GM18499 (cell line): ENCODE measurements at regions not wholly inside any gene's neighbourhood (a gene's known extent, or its start where the extent isn't known, plus 50 kb on each side); places are given as distances from the start of the nearest gene placed in this dataset.
"Not testable (repeated sequence)": the region's sequence is repeated elsewhere in the genome, so short reads cannot be mapped to it uniquely, and the experiment has no call there.

Source experiments
- ATAC-seq: cut with Tn5 transposase; IDR thresholded peaks from one replicate; pipeline ENCODE4 v1.9.1; 2021; ENCODE audit warnings: moderate number of reproducible peaks; ENCODE audit not compliant: insufficient read depth, unreplicated experiment

DNA sequence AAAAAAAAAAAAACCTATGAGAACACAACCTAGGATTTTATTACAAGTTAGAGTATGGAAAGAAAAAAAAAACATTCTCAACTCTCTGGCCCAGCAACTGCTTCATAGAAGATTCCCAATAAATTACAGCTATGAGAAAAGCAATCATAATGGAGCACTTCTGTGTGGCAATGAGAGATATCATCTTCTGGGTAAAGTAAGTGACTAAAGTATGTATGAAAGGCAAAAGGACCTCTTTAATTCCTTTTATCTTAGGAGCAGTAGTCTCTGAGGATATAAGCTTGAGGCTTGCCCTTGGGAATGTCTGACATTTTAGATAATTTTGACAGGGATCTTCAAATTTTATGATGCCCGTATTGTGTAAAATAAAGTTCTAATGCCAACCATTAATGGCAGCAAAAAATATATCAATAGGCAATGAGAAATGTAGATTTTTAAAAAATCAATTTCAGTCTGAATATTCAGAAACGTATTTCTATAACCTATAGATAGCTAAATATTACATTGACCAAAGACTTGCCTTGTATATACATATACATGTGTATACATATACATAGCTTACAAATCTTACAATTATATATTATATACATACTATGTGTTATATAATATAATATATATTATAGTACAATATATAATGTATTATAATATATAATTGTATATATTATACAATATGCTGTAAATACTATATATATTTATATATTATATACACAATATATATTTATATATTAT lies 823.9 kb upstream of the SLITRK1 start:
- no peak for ATAC-seq

GRCh38 chr13:84702174-84702573 lies 819.9 kb upstream of the SLITRK1 start:
- no peak for ATAC-seq

- not testable (repeated sequence) for ATAC-seq
Observed at GRCh38 chr13:84697591-84697990, 815.3 kb upstream of the SLITRK1 start.

DNA sequence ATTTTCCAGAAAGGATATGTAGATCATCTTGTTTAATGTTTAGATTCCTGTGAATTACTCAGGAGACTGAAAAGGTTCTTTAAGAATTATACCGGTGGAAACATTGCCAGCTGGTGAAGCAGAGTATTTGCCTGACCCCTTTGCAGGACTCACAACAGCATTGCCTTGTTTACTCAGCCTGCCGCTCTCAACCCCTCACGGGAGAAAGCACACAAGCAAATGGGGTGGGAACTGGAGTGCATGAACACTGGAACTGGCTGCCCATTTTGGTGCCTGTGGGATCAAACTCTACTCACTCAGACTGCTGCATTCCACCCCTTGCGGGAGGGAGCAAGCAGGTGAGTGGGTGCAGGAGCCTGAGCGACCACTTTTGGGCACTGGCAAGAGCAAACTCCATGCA lies 804.7 kb upstream of the SLITRK1 start:
- no peak for ATAC-seq

GRCh38 chr13:84686458-84686857 lies 804.2 kb upstream of the SLITRK1 start:
- no peak for ATAC-seq

DNA sequence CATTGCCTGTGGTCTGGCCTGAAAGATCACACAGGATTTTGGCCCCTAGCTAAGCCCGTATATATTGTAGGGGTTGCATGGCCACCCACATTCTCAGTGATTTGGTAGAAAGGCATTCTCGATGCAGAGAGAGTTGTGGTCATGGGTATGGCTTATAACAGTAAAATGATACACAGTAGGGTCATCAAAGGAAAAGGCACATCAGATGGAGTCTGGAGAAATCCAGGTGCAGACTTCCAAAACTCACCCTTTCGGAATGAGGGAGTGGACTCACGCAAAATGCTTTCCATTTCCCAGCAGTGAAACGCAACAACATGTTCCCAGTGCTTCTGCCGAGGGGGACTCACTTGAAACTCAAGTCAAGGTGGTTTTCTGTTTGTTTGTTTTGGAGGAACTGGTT lies 802.5 kb upstream of the SLITRK1 start:
- ATAC-seq: no peak

DNA sequence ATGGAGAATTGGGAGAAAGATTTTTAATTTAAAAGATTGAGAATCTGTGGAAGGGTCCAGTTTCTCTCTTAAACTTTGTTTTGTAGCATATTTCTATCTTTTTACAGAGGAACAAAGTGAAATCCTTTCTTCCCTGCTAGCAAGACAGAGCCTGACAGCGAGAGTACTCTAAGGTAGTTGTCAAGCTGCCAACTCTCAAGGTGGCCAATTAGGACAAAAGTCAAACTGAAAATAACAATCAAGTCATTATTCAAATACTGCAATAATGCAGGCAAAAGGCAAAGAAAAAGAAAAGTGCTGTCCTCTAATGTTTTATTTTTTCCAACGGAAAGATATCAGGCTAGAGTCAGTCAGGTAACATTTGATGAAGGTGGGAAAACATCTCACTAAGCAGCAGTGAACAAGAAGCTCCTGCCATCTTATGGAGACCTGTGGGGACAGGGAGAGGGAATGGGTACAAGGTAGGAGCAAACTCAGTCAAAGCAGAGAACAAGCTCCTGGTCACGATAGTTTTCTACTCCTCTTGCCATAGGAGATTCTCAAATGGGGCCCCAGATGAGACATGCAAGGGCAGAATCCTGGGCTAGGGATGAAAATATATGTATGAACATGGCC lies 801.9 kb upstream of the SLITRK1 start:
- ATAC-seq: no peak

DNA sequence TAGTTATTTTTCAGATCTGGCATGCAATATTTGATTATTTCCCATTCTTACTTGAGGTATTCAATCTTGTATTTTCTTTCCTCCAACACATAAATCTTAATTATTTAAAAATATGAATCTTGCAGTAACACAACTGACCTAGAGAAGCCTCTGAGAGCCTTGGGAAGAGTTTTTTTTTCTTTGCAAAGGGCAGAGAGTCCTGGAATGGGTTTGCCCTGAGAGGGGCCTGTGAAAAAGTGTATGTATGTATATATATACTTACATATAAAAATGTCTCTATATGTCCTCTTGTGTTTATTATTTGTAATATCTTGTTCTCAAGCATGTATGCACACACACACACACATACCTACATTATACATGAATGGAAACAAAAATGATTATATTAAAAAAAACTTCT lies 801.2 kb upstream of the SLITRK1 start:
- ATAC-seq: no peak

DNA sequence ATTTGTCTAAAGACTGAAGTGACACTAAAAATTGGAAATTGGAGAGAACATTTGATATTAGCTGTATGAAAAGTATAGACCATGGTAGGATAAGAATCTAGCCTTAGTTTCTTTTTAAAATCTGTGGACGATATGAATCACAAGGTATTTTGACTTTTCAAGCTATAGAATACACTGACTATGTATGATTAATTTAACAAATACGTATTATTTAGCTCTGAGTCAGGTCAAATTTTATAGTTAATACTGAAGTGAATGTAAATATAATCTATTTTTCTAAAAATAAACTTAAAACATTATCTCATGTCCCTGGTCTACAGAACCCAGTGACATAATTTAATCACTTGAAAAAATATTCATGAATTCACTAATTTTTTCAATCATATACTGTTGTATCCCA lies 795.6 kb upstream of the SLITRK1 start:
- no peak for ATAC-seq

- no peak for ATAC-seq
Observed at GRCh38 chr13:84672616-84673015, 790.3 kb upstream of the SLITRK1 start.

- ATAC-seq: no peak
Observed at GRCh38 chr13:84670245-84670644, 788.0 kb upstream of the SLITRK1 start.

GRCh38 chr13:84668637-84669036 lies 786.4 kb upstream of the SLITRK1 start:
- no peak for ATAC-seq

GRCh38 chr13:84662491-84662890 lies 780.2 kb upstream of the SLITRK1 start:
- no peak for ATAC-seq

- no peak for ATAC-seq
Observed at GRCh38 chr13:84661718-84662117, 779.4 kb upstream of the SLITRK1 start.

DNA sequence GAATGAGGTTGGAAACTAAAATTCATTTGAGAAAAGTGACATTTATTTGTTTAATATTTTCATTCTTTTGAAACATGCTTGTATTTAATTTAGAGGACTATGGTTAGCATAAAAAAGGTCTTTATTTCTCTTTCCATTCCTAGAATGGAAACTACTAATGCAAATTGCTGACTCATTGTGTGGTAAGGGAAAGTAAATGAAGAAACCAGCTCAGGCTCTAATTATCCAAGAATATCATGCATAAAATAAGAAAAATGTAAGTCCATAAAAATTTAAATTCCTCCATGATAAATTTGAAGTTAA lies 777.0 kb upstream of the SLITRK1 start:
- no peak for ATAC-seq

GRCh38 chr13:84658491-84659358 lies 776.5 kb upstream of the SLITRK1 start:
- ATAC-seq: no peak

- no peak for ATAC-seq
Observed at GRCh38 chr13:84655677-84656076, 773.4 kb upstream of the SLITRK1 start.

DNA sequence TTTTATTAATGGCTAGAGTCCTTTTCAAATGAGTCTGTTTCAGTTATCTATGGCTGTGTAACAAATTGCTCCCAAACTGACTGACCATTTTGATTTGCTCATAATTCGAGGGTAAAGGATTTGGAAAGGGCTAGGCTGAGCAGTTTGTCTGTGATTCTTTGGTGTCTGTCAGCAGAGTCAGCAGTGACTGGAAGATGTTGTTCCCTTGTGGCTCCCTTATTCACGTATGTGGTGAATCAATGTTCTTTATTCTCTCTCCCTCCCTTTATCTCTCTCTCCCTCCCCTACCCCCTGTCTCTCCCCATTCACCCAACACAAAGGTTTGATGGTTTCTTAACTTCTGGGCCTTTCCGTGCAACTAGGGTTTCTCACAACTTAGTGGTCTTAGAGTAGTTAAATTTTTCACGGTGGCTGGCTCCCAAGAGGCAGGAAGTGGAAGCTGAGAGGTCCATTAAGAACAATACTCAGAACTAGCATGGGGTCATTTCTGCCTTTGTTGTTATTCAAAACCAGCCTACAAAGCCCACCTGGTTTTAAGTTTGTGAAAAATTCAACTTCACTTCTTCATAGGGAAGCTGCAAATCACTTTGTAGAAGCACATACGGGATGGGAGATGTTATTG lies 772.5 kb upstream of the SLITRK1 start:
- ATAC-seq: no peak

DNA sequence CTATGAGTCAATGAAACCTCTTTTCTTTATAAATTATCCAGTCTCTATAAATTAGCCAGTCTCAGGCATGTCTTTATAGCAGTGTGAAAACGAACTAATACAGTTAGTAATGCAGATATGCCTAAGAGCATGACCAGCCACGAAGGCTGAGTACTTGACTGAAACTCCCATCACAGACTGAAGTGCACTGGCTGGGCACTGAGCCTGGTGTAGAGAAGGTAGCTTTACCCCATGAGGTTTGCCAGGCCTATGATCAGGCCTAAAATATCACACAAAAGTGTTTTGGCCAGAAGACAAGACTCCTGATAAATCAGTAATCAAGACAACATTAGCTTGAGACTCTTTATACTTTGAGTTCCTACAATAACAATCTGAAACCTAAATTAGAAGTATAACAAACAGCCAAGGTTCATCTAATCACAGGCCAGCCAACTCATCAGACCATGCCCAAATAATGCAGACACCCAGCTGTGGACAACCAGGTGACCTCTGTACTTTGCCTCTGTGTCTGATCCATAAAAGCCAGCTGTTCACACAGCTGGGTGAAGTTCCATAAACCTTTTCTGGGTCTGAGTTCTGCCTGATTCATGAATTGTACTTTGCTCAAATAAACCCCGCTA lies 771.8 kb upstream of the SLITRK1 start:
- ATAC-seq: no peak

DNA sequence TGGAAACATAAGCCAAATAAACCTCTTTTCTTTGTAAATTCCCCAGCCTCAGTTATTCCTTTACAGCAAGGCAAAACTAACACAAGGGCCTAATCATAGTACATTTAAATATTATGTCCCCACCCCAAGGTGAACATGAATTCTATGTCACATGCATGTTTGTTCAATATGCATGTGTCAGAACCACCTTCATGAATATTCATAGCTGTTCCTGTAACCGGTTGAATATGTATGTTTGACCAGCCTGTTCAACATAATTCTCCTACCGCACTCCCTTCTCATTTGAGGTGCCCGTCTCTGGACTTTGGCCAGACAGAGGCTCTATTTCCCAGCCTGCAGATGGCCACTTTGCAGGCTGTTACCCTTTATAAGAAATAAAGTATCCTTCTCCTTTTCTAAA lies 769.4 kb upstream of the SLITRK1 start:
- no peak for ATAC-seq

DNA sequence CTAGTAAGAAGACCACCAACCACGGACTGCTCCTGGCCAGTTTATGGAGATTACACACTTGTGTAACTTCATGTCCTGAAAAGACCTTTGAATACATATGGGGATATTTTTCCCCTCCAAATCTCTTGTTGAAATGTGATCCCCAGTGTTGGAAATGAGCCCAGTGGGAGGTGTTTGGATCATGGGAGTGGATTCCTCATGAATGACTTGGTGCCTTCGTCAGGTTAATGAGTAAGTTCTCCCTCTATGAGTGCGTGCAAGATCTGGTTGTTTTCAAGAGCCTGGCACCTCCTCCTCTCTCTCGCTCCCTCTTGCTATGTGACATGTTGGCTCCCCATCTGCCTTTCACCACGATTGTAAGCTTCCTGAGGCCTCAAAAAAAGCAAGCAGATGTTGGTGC lies 769.0 kb upstream of the SLITRK1 start:
- ATAC-seq: no peak
